ENCODE measurements at regions not wholly inside any gene's neighbourhood (a gene's known extent, or its start where the extent isn't known, plus 50 kb on each side); places are given as distances from the start of the nearest gene placed in this dataset.

GRCh38 chr20:60327971-60328660 lies 369.9 kb downstream of the CDH26 start:
- no peaks in the 10 kb centered on the region for H3K27me3 Mint-ChIP-seq (ENCODE audit: insufficient read depth, low read depth)
- no peak for TF ChIP-seq EZH2phosphoT487 (IDR thresholded peaks at IDR 0.05)
- TF ChIP-seq CTCF (IDR thresholded peaks at IDR 0.05) = no peak
- TF ChIP-seq EZH2 (IDR thresholded peaks at IDR 0.05) = no peak
- Histone ChIP-seq H3K4me2 (no peak overlapping the region), H2AFZ (replicated peaks) (no peak overlapping the region), H3K9ac (no peak overlapping the region), H3K27ac (no peak overlapping the region), H3F3A (ENCODE audit: low read depth) (no peaks in the 10 kb centered on the region), H3K4me3 (no peak overlapping the region), H3K36me3 (no peaks in the 10 kb centered on the region), H3K4me1 (no peaks in the 10 kb centered on the region), H4K20me1 (ENCODE audit: low read depth) (no peaks in the 10 kb centered on the region), H3K27me3 (peaks cover 3% of the 10 kb centered on the region), H3K79me2 (ENCODE audit: low read depth) (no peaks in the 10 kb centered on the region), H3K9me3 (ENCODE audit: low read depth) (no peaks in the 10 kb centered on the region)
- no peaks in the 10 kb centered on the region for H3K36me3 Mint-ChIP-seq
- H3K4me1 Mint-ChIP-seq = peaks cover 25% of the 10 kb centered on the region
- DNase-seq (ENCODE audit: low spot score) = no peak
- no peak overlapping the region for H3K4me3 Mint-ChIP-seq
- no peak overlapping the region for H3K27ac Mint-ChIP-seq
- H3K9me3 Mint-ChIP-seq = peaks cover 2% of the 10 kb centered on the region

- H3K4me3 Mint-ChIP-seq = peak overlapping the region; percentile 2
- no peak overlapping the region for H3K27ac ChIP-seq
- H3K9ac ChIP-seq = no peak overlapping the region
- H3K79me2 ChIP-seq (ENCODE audit: low read depth) = no peaks in the 10 kb centered on the region
- no peak overlapping the region for H3K4me2 ChIP-seq
- no peaks in the 10 kb centered on the region for H4K20me1 ChIP-seq (ENCODE audit: low read depth)
- TF ChIP-seq CTCF (IDR thresholded peaks at IDR 0.05) = no peak
- TF ChIP-seq EZH2phosphoT487 (IDR thresholded peaks at IDR 0.05) = no peak
- no peak for TF ChIP-seq EZH2 (IDR thresholded peaks at IDR 0.05)
- H3K4me1 Mint-ChIP-seq = peaks cover 38% of the 10 kb centered on the region
- peaks cover under 1% of the 10 kb centered on the region for H3K27me3 Mint-ChIP-seq (ENCODE audit: insufficient read depth, low read depth)
- peaks cover 3% of the 10 kb centered on the region for H3K27me3 ChIP-seq
- H3K4me3 ChIP-seq = no peak overlapping the region
- no peaks in the 10 kb centered on the region for H3K36me3 ChIP-seq
- no peak for DNase-seq (ENCODE audit: low spot score)
- peaks cover 2% of the 10 kb centered on the region for H3K9me3 Mint-ChIP-seq
- no peaks in the 10 kb centered on the region for H3K9me3 ChIP-seq (ENCODE audit: low read depth)
- no peak overlapping the region for H3K27ac Mint-ChIP-seq
- no peak overlapping the region for H2AFZ ChIP-seq (replicated peaks)
- H3K4me1 ChIP-seq = no peaks in the 10 kb centered on the region
- no peaks in the 10 kb centered on the region for H3F3A ChIP-seq (ENCODE audit: low read depth)
- H3K36me3 Mint-ChIP-seq = no peaks in the 10 kb centered on the region
Measured at GRCh38 chr20:60330461-60330860, 372.2 kb downstream of the CDH26 start.

GRCh38 chr20:60331688-60332300 lies 373.6 kb downstream of the CDH26 start:
- Mint-ChIP-seq H3K36me3 (no peaks in the 10 kb centered on the region), H3K9me3 (peaks cover 6% of the 10 kb centered on the region), H3K27me3 (ENCODE audit: insufficient read depth, low read depth) (peaks cover 3% of the 10 kb centered on the region), H3K4me1 (peaks cover 39% of the 10 kb centered on the region), H3K4me3 (no peak overlapping the region), H3K27ac (peak overlapping the region; percentile 78)
- no peaks in the 10 kb centered on the region for H3F3A ChIP-seq (ENCODE audit: low read depth)
- no peaks in the 10 kb centered on the region for H3K79me2 ChIP-seq (ENCODE audit: low read depth)
- no peak overlapping the region for H3K4me2 ChIP-seq
- H3K9ac ChIP-seq = no peak overlapping the region
- no peak overlapping the region for H3K4me3 ChIP-seq
- no peaks in the 10 kb centered on the region for H4K20me1 ChIP-seq (ENCODE audit: low read depth)
- H3K9me3 ChIP-seq (ENCODE audit: low read depth) = no peaks in the 10 kb centered on the region
- no peak for TF ChIP-seq EZH2 (IDR thresholded peaks at IDR 0.05)
- no peak for TF ChIP-seq CTCF (IDR thresholded peaks at IDR 0.05)
- TF ChIP-seq EZH2phosphoT487 (IDR thresholded peaks at IDR 0.05) = no peak
- DNase-seq (ENCODE audit: low spot score) = no peak
- H3K4me1 ChIP-seq = no peaks in the 10 kb centered on the region
- H3K27ac ChIP-seq = no peak overlapping the region
- H2AFZ ChIP-seq (replicated peaks) = no peak overlapping the region
- H3K36me3 ChIP-seq = no peaks in the 10 kb centered on the region
- H3K27me3 ChIP-seq = no peaks in the 10 kb centered on the region
